ENCODE measurements at regions not wholly inside any gene's neighbourhood (a gene's known extent, or its start where the extent isn't known, plus 50 kb on each side); places are given as distances from the start of the nearest gene placed in this dataset.

- DNase-seq (ENCODE audit: low read depth): no peak
- TF ChIP-seq, protein P1, sequence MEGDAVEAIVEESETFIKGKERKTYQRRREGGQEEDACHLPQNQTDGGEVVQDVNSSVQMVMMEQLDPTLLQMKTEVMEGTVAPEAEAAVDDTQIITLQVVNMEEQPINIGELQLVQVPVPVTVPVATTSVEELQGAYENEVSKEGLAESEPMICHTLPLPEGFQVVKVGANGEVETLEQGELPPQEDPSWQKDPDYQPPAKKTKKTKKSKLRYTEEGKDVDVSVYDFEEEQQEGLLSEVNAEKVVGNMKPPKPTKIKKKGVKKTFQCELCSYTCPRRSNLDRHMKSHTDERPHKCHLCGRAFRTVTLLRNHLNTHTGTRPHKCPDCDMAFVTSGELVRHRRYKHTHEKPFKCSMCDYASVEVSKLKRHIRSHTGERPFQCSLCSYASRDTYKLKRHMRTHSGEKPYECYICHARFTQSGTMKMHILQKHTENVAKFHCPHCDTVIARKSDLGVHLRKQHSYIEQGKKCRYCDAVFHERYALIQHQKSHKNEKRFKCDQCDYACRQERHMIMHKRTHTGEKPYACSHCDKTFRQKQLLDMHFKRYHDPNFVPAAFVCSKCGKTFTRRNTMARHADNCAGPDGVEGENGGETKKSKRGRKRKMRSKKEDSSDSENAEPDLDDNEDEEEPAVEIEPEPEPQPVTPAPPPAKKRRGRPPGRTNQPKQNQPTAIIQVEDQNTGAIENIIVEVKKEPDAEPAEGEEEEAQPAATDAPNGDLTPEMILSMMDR (conservative IDR thresholded peaks at IDR 0.05; ENCODE audit: low read depth, low read length): no peak
- no peak overlapping the region for H3K4me3 ChIP-seq (ENCODE audit: low read length)
These were observed 106.4 kb downstream of the ETS2 start for GRCh38 chr21:38912102-38912629.

DNA sequence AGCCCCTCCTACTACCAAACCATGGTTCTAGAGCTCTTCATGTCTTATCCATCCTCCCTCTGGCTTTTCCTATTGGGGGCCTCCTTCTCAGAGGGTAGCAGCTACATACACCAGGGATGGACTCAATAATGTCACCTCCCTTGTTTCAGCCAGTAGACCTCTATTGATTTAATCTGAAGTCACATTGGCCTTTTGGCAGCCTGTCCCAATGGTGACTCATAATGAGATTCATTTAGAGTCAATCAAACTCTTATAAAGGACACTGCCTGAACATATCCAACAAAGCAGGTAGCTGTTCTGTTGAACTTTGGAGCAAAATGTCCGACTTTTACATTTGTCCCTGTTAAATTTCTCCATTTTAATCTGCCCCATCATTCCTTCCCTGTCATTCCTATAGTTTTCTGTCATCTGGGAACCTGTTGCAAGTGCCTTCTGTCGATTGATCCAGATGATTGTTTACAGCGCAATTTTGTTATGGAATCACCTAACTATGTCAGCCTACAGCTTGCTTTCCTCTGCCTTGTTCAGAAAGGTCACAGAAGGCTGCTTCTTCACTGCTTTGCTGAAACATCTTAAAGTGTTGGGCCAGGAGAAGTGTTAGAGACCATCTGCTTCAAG is 105.9 kb downstream of the ETS2 start:
- no peak overlapping the region for H3K4me3 ChIP-seq (ENCODE audit: low read length)
- TF ChIP-seq, protein P1 (conservative IDR thresholded peaks at IDR 0.05; ENCODE audit: low read depth, low read length): no peak

GRCh38 chr21:38910390-38911067 is 104.8 kb downstream of the ETS2 start:
- H3K4me3 ChIP-seq (ENCODE audit: low read length): no peak overlapping the region
- no peak for DNase-seq (ENCODE audit: low read depth)
- TF ChIP-seq, protein P1 (conservative IDR thresholded peaks at IDR 0.05; ENCODE audit: low read depth, low read length): no peak

More for the DNA sequence above, 105.9 kb downstream of the ETS2 start:
- DNase-seq (ENCODE audit: low read depth): no peak

- TF ChIP-seq, protein P1 (conservative IDR thresholded peaks at IDR 0.05; ENCODE audit: low read depth, low read length): no peak
- H3K4me3 ChIP-seq (ENCODE audit: low read length): no peak overlapping the region
- DNase-seq (ENCODE audit: low read depth): no peak
These were observed 104.2 kb downstream of the ETS2 start for GRCh38 chr21:38909929-38910328.

- no peak for DNase-seq (ENCODE audit: low read depth)
- TF ChIP-seq, protein P1 (conservative IDR thresholded peaks at IDR 0.05; ENCODE audit: low read depth, low read length): no peak
- no peak overlapping the region for H3K4me3 ChIP-seq (ENCODE audit: low read length)
These were observed 103.4 kb downstream of the ETS2 start for GRCh38 chr21:38909109-38909508.

DNA sequence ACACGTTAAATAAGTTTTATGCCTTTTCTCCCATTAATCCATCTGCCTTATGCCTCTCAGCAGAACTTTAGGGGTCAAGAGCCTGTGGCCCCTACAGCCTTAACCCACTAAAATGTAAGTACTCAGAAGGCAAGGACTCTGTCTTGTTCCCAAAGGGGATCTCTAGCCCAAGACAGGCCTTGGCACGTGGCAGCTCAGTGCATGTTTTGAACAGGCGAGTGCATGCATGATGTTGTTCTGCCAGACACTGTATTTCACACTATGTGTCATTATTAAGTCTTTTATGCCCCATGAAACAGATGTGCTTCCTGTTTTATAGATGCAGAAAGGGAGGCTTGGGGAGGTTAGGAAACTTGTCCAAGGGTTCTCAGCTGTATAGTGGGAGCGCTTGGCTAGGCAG is 102.8 kb downstream of the ETS2 start:
- TF ChIP-seq, protein P1 (conservative IDR thresholded peaks at IDR 0.05; ENCODE audit: low read depth, low read length): no peak
- H3K4me3 ChIP-seq (ENCODE audit: low read length): no peak overlapping the region
- no peak for DNase-seq (ENCODE audit: low read depth)

- H3K4me3 ChIP-seq (ENCODE audit: low read length): no peak overlapping the region
- TF ChIP-seq, protein P1 (conservative IDR thresholded peaks at IDR 0.05; ENCODE audit: low read depth, low read length): no peak
- DNase-seq (ENCODE audit: low read depth): no peak
These were observed 100.0 kb downstream of the ETS2 start for GRCh38 chr21:38905752-38906151.

Measured in retinal pigment epithelial cell (primary cell).